Esophagus squamous epithelium (tissue), 4 donors: ENCODE measurements at regions not wholly inside any gene's neighbourhood (a gene's known extent, or its start where the extent isn't known, plus 50 kb on each side); places are given as distances from the start of the nearest gene placed in this dataset.

Source experiments
- CTCF ChIP-seq, 6 experiments: fragments of 450-650 bp in 4 of 6; fragments of 200-600 bp in 2 of 6; sonication (generic) in 2 of 6; IDR thresholded peaks; one replicate each; pipeline ENCODE4 v1.5.1; 2016 to 2019; ENCODE audit warnings: antibody characterized with exemption in 6 of 6, mild to moderate bottlenecking in 4 of 6, moderate library complexity in 4 of 6
- POLR2A ChIP-seq, 4 donors: fragments of 450-650 bp; IDR thresholded peaks; one replicate each; pipeline ENCODE4 v1.6.1; 2017; ENCODE audit warnings: antibody characterized with exemption in 4 of 4, mild to moderate bottlenecking in 4 of 4, moderate library complexity in 3 of 4

DNA sequence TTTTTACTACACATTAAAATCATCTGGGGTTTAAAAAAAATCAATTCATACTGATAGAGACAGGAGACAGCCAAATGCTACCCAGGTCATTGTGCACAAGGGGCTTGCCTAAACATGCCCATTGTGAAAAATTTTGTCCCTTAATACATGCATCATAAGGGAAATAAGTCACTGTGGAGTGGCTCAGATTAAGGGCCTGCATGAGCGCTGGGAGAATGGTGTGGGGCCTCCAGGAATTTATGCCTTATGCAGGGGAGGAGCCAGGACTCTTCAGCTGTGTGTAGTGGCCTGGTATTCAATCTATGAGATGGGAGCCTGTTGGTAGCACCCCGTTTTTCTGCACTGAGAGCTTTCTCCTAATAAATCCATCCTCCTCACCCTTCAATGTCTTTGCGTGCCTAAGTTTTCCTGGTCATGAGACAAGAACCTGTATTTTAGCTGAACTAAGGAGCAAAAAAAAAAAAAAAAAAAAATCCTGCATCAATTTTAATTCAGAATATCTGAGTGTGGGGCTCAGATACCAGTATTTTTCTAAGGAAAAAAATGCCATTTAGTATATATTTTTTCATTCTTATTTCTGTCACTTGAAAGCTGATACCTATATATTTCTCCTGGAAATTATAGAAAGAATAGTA, 997.6 kb upstream of the ATXN8OS start:
- TF ChIP-seq CTCF (IDR thresholded peaks at IDR 0.05) (no peak), POLR2A (IDR thresholded peaks at IDR 0.05) (no peak)
